Keratinocyte (primary cell): ENCODE measurements at regions not wholly inside any gene's neighbourhood (a gene's known extent, or its start where the extent isn't known, plus 50 kb on each side); places are given as distances from the start of the nearest gene placed in this dataset.

Source experiments
- DNase-seq: peaks from one replicate; pipeline ENCODE4 v3.0.0-alpha.2; 2011; ENCODE audit warnings: low read depth, missing footprints, low spot score
- FAIRE-seq: peaks from 2 replicates; lab custom pipeline; 2011; peaks lifted over from hg19 to GRCh38; lab: Jason Lieb, UNC
- H2AFZ ChIP-seq: 2 replicates; pipeline ENCODE4 v1.6.0; 2012; ENCODE audit warnings: low read length, control low read depth, inconsistent platforms; ENCODE audit not compliant: control insufficient read depth
- H3K27ac ChIP-seq: 2 replicates; pipeline ENCODE4 v1.5.1; 2011; ENCODE audit warnings: low read length; ENCODE audit not compliant: control insufficient read depth, insufficient read depth
- H3K27me3 ChIP-seq: 3 replicates; pipeline ENCODE4 v1.6.0; 2011; ENCODE audit warnings: low read length; ENCODE audit not compliant: control insufficient read depth, insufficient read depth; ENCODE audit errors: extremely low read depth
- H3K36me3 ChIP-seq, 2 experiments: 2 replicates in 1 of 2; 3 replicates in 1 of 2; pipeline ENCODE4 v1.5.1; 2011; ENCODE audit warnings: low read length in 2 of 2, mild to moderate bottlenecking in 1 of 2; ENCODE audit not compliant: control insufficient read depth in 2 of 2, insufficient read depth in 2 of 2; ENCODE audit errors: extremely low read depth in 1 of 2
- H3K4me1 ChIP-seq: 3 replicates; pipeline ENCODE4 v1.5.1; 2011; ENCODE audit warnings: low read length; ENCODE audit not compliant: control insufficient read depth, insufficient read depth; ENCODE audit errors: extremely low read depth
- H3K4me2 ChIP-seq: 3 replicates; pipeline ENCODE4 v1.6.0; 2011; ENCODE audit warnings: low read depth, low read length; ENCODE audit not compliant: control insufficient read depth, insufficient read depth; ENCODE audit errors: extremely low read depth
- H3K4me3 ChIP-seq, 3 experiments: fragments of 200-600 bp in 1 of 3; sonication (generic) in 1 of 3; 2 replicates in 2 of 3; 3 replicates in 1 of 3; pipeline ENCODE4 v1.5.1; 2011 to 2016; ENCODE audit warnings: low read length in 3 of 3, mild to moderate bottlenecking in 3 of 3, control low read depth in 2 of 3, inconsistent platforms in 1 of 3, low read depth in 1 of 3, mixed read lengths in 1 of 3, mixed run types in 1 of 3, moderate library complexity in 1 of 3; ENCODE audit not compliant: control insufficient read depth in 2 of 3, insufficient read depth in 2 of 3; ENCODE audit errors: extremely low read depth in 1 of 3
- H3K79me2 ChIP-seq: 2 replicates; pipeline ENCODE4 v1.6.0; 2012; ENCODE audit warnings: low read length; ENCODE audit not compliant: control insufficient read depth, insufficient read depth
- H3K9ac ChIP-seq: 3 replicates; pipeline ENCODE4 v1.6.0; 2011; ENCODE audit warnings: low read length; ENCODE audit not compliant: control insufficient read depth, insufficient read depth; ENCODE audit errors: extremely low read depth
- H3K9me1 ChIP-seq: 3 replicates; pipeline ENCODE4 v1.6.0; 2011; ENCODE audit warnings: low read length; ENCODE audit not compliant: control insufficient read depth, insufficient read depth; ENCODE audit errors: extremely low read depth
- H3K9me3 ChIP-seq: 2 replicates; pipeline ENCODE4 v1.5.1; 2012; ENCODE audit warnings: low read depth, low read length; ENCODE audit not compliant: control insufficient read depth
- H4K20me1 ChIP-seq: 3 replicates; pipeline ENCODE4 v1.6.0; 2011; ENCODE audit warnings: low read length; ENCODE audit not compliant: control insufficient read depth, insufficient read depth; ENCODE audit errors: extremely low read depth
- EZH2 ChIP-seq: IDR thresholded peaks from one replicate; pipeline ENCODE4 v1.6.1; 2012; ENCODE audit warnings: inconsistent platforms, mild to moderate bottlenecking, low read length, moderate library complexity
- dilution Hi-C: fragments of 300-500 bp; cut with MboI; formaldehyde crosslinking; loops from one replicate; pipeline ENCODE4 v1.7.0; 2020; ENCODE audit warnings: low sequenced_read_pairs; ENCODE audit not compliant: extremely low pct_ligation_motif_present
- TF ChIP-seq, protein P1 (sequence below), 3 experiments: IDR thresholded peaks in 1 of 3; conservative IDR thresholded peaks in 1 of 3; optimal IDR thresholded peaks in 1 of 3; 2 replicates in 2 of 3; 3 replicates in 1 of 3; pipeline versions ENCODE3 to v1.5.1; 2011; ENCODE audit warnings: low read length in 3 of 3, mild to moderate bottlenecking in 3 of 3, moderate library complexity in 2 of 3, control low read depth in 1 of 3, inconsistent platforms in 1 of 3; ENCODE audit not compliant: insufficient read depth in 2 of 3; ENCODE audit errors: extremely low read depth in 1 of 3

GRCh38 chr6:168915855-168916254 is 337.8 kb downstream of the THBS2 start:
- Histone ChIP-seq H3K4me2 (no peak overlapping the region), H3K9ac (no peak overlapping the region), H4K20me1 (no peaks in the 10 kb centered on the region), H2AFZ (no peak overlapping the region), H3K9me3 (no peaks in the 10 kb centered on the region), H3K4me3 (no peak overlapping the region), H3K27ac (no peak overlapping the region), H3K79me2 (no peaks in the 10 kb centered on the region), H3K9me1 (no peaks in the 10 kb centered on the region), H3K4me1 (no peaks in the 10 kb centered on the region), H3K36me3 (no peaks in the 10 kb centered on the region), H3K27me3 (peaks cover 5% of the 10 kb centered on the region)
- FAIRE-seq, result no peak
- no peak for TF ChIP-seq EZH2
- TF ChIP-seq, protein P1, sequence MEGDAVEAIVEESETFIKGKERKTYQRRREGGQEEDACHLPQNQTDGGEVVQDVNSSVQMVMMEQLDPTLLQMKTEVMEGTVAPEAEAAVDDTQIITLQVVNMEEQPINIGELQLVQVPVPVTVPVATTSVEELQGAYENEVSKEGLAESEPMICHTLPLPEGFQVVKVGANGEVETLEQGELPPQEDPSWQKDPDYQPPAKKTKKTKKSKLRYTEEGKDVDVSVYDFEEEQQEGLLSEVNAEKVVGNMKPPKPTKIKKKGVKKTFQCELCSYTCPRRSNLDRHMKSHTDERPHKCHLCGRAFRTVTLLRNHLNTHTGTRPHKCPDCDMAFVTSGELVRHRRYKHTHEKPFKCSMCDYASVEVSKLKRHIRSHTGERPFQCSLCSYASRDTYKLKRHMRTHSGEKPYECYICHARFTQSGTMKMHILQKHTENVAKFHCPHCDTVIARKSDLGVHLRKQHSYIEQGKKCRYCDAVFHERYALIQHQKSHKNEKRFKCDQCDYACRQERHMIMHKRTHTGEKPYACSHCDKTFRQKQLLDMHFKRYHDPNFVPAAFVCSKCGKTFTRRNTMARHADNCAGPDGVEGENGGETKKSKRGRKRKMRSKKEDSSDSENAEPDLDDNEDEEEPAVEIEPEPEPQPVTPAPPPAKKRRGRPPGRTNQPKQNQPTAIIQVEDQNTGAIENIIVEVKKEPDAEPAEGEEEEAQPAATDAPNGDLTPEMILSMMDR (optimal IDR thresholded peaks at IDR 0.05 in 1 of 3, IDR thresholded peaks at IDR 0.05 in 1 of 3, conservative IDR thresholded peaks at IDR 0.05 in 1 of 3; ENCODE audit: extremely low read depth in 1 of 3, insufficient read depth in 2 of 3, low read length in 3 of 3), result no peak
- DNase-seq, result no peak
- dilution Hi-C loops, result no loop called here

DNA sequence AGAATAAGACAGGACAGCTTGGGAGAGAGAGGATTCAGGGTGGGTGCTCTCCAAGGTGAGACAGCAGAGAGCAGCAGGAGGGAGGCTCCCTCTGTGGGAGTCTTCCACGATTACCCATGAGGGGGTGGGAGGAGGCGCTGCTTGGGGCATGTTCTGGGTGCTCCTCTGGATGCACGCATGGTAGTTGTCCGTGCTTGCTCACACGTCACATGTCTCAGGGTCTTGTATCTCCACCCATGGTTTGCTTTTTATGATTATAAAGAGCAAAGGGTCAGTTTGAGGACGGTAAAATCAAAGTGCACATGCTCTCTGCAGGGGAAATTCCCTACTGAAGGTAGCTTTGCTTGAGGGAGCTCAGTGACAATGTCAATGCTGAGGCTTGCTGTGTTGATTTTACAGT is 338.4 kb downstream of the THBS2 start:
- H3K79me2 ChIP-seq, result no peaks in the 10 kb centered on the region
- peaks cover under 1% of the 10 kb centered on the region for H3K9me3 ChIP-seq
- no peak for FAIRE-seq
- H3K9ac ChIP-seq, result no peak overlapping the region
- H3K36me3 ChIP-seq, result no peaks in the 10 kb centered on the region
- DNase-seq, result no peak
- H4K20me1 ChIP-seq, result no peaks in the 10 kb centered on the region
- no peaks in the 10 kb centered on the region for H3K4me1 ChIP-seq
- no peak overlapping the region for H2AFZ ChIP-seq
- no peak for TF ChIP-seq EZH2
- TF ChIP-seq, protein P1 (optimal IDR thresholded peaks at IDR 0.05 in 1 of 3, IDR thresholded peaks at IDR 0.05 in 1 of 3, conservative IDR thresholded peaks at IDR 0.05 in 1 of 3; ENCODE audit: extremely low read depth in 1 of 3, insufficient read depth in 2 of 3, low read length in 3 of 3), result no peak
- no peak overlapping the region for H3K4me3 ChIP-seq
- dilution Hi-C loops, result no loop called here
- H3K27ac ChIP-seq, result no peak overlapping the region
- H3K27me3 ChIP-seq, result peaks cover 5% of the 10 kb centered on the region
- no peak overlapping the region for H3K4me2 ChIP-seq
- no peaks in the 10 kb centered on the region for H3K9me1 ChIP-seq
